ENCODE measurements at regions not wholly inside any gene's neighbourhood (a gene's known extent, or its start where the extent isn't known, plus 50 kb on each side); places are given as distances from the start of the nearest gene placed in this dataset.

DNA sequence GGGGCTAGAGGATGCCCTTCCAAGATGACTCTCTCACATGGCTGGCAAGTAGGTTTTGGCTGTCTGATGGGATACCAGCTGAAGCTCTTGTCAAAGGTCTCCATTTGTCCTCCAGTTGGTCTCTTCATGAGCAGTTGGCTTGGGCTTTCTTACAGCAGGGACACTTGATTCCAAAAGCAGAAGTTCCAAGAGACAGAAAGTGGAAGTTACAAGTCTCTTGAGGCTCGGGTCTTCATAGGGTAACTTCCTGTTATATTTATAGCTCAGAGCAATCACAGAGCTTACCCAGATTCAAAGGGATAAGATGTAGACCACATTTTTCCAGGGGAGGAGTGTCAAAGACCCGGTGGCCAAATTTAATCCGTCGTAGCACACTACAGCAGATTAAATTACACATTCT is 440.0 kb downstream of the RFC3 start:
- TF ChIP-seq, protein P1, sequence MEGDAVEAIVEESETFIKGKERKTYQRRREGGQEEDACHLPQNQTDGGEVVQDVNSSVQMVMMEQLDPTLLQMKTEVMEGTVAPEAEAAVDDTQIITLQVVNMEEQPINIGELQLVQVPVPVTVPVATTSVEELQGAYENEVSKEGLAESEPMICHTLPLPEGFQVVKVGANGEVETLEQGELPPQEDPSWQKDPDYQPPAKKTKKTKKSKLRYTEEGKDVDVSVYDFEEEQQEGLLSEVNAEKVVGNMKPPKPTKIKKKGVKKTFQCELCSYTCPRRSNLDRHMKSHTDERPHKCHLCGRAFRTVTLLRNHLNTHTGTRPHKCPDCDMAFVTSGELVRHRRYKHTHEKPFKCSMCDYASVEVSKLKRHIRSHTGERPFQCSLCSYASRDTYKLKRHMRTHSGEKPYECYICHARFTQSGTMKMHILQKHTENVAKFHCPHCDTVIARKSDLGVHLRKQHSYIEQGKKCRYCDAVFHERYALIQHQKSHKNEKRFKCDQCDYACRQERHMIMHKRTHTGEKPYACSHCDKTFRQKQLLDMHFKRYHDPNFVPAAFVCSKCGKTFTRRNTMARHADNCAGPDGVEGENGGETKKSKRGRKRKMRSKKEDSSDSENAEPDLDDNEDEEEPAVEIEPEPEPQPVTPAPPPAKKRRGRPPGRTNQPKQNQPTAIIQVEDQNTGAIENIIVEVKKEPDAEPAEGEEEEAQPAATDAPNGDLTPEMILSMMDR (conservative IDR thresholded peaks at IDR 0.05), result no peak
- TF ChIP-seq EZH2 (IDR thresholded peaks at IDR 0.05; ENCODE audit: low read depth), result no peak
